Chondrocyte (in vitro differentiated cells): ENCODE measurements at regions not wholly inside any gene's neighbourhood (a gene's known extent, or its start where the extent isn't known, plus 50 kb on each side); places are given as distances from the start of the nearest gene placed in this dataset.
"Not testable (repeated sequence)": the region's sequence is repeated elsewhere in the genome, so short reads cannot be mapped to it uniquely, and the experiment has no call there.

ENCODE experiments used
- DNase-seq: peaks from one replicate; pipeline ENCODE4 v3.0.0; 2021; ENCODE audit warnings: mixed read lengths, low spot score
- H3K27ac Mint-ChIP-seq: one replicate; pipeline ENCODE4 v1.8.0; 2021; ENCODE audit warnings: mild to moderate bottlenecking, moderate library complexity, mixed read lengths; ENCODE audit not compliant: unreplicated experiment
- H3K27me3 Mint-ChIP-seq: 2 replicates; pipeline ENCODE4 v1.8.0; 2021; ENCODE audit warnings: low read depth, mixed read lengths
- H3K36me3 Mint-ChIP-seq: 2 replicates; pipeline ENCODE4 v1.8.0; 2021; ENCODE audit warnings: low read depth, mixed read lengths
- H3K4me1 Mint-ChIP-seq: 2 replicates; pipeline ENCODE4 v1.8.0; 2021; ENCODE audit warnings: low read depth, mild to moderate bottlenecking, mixed read lengths
- H3K4me3 Mint-ChIP-seq: one replicate; pipeline ENCODE4 v1.8.0; 2021; ENCODE audit warnings: mild to moderate bottlenecking, moderate library complexity, mixed read lengths; ENCODE audit not compliant: unreplicated experiment
- H3K9me3 Mint-ChIP-seq: 2 replicates; pipeline ENCODE4 v1.8.0; 2021; ENCODE audit warnings: low read depth, mixed read lengths
- CTCF ChIP-seq: fragments of 200-600 bp; sonication (generic); IDR thresholded peaks from 2 replicates; pipeline ENCODE4 v1.5.0; 2021; ENCODE audit warnings: antibody characterized with exemption, mild to moderate bottlenecking, moderate library complexity

- no peak for DNase-seq
- peaks cover 2% of the 10 kb centered on the region for H3K9me3 Mint-ChIP-seq
- H3K36me3 Mint-ChIP-seq: no peaks in the 10 kb centered on the region
- no peaks in the 10 kb centered on the region for H3K4me1 Mint-ChIP-seq
- no peak overlapping the region for H3K27ac Mint-ChIP-seq
- no peak overlapping the region for H3K4me3 Mint-ChIP-seq
- H3K27me3 Mint-ChIP-seq: peaks cover 18% of the 10 kb centered on the region
- no peak for TF ChIP-seq CTCF
These were observed 174.6 kb downstream of the FAM174A start for GRCh38 chr5:100709771-100710170.

DNA sequence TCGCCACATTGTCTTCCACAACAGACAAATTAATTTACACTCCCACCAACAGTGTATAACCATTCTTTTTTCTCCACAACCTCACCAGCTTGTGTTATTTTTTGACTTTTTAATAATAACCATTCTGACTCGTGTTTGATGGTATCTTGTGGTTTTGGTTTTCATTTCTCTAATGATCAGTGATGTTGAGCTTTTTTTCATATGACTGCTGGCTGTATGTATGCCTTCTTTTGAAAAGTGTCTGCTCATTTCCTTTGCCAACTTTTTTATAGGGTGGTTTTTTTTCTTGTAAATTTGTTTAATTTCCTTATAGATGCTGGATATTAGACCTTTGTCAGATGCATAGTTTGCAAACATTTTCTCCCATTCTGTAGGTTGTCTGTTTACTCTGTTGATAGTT lies 179.6 kb downstream of the FAM174A start:
- peaks cover 32% of the 10 kb centered on the region for H3K27me3 Mint-ChIP-seq
- H3K27ac Mint-ChIP-seq, H3K4me3 Mint-ChIP-seq: not testable (repeated sequence)

GRCh38 chr5:100722657-100723056 lies 180.4 kb downstream of the ST8SIA4 start:
- peaks cover 25% of the 10 kb centered on the region for H3K27me3 Mint-ChIP-seq
- H3K9me3 Mint-ChIP-seq: no peaks in the 10 kb centered on the region
- TF ChIP-seq CTCF: no peak
- DNase-seq: no peak
- H3K4me1 Mint-ChIP-seq: no peaks in the 10 kb centered on the region
- H3K36me3 Mint-ChIP-seq: no peaks in the 10 kb centered on the region
- no peak overlapping the region for H3K27ac Mint-ChIP-seq
- H3K4me3 Mint-ChIP-seq: no peak overlapping the region

More for the DNA sequence above, 179.6 kb downstream of the FAM174A start:
- DNase-seq, H3K9me3 Mint-ChIP-seq, H3K36me3 Mint-ChIP-seq, H3K4me1 Mint-ChIP-seq: not testable (repeated sequence)

- H3K27me3 Mint-ChIP-seq: peaks cover 25% of the 10 kb centered on the region
- H3K9me3 Mint-ChIP-seq: no peaks in the 10 kb centered on the region
- no peak for DNase-seq
- no peaks in the 10 kb centered on the region for H3K36me3 Mint-ChIP-seq
- H3K4me1 Mint-ChIP-seq: no peaks in the 10 kb centered on the region
- no peak overlapping the region for H3K27ac Mint-ChIP-seq
- no peak overlapping the region for H3K4me3 Mint-ChIP-seq
- no peak for TF ChIP-seq CTCF
These were observed 179.9 kb downstream of the ST8SIA4 start for GRCh38 chr5:100723229-100723628.

- no peak for TF ChIP-seq CTCF
- peaks cover 30% of the 10 kb centered on the region for H3K27me3 Mint-ChIP-seq
- H3K36me3 Mint-ChIP-seq: no peaks in the 10 kb centered on the region
These were observed 177.0 kb downstream of the ST8SIA4 start for GRCh38 chr5:100726116-100726515.

GRCh38 chr5:100731768-100732167 lies 171.3 kb downstream of the ST8SIA4 start:
- Mint-ChIP-seq H3K27me3 (peaks cover 23% of the 10 kb centered on the region), H3K27ac (no peak overlapping the region), H3K4me1 (no peaks in the 10 kb centered on the region), H3K36me3 (no peaks in the 10 kb centered on the region), H3K4me3 (no peak overlapping the region), H3K9me3 (no peaks in the 10 kb centered on the region)
- no peak for TF ChIP-seq CTCF
- no peak for DNase-seq

More at GRCh38 chr5:100726116-100726515, 177.0 kb downstream of the ST8SIA4 start:
- Mint-ChIP-seq H3K27ac (no peak overlapping the region), H3K9me3 (no peaks in the 10 kb centered on the region), H3K4me1 (no peaks in the 10 kb centered on the region), H3K4me3 (no peak overlapping the region)
- no peak for DNase-seq
